ENCODE measurements at regions not wholly inside any gene's neighbourhood (a gene's known extent, or its start where the extent isn't known, plus 50 kb on each side); places are given as distances from the start of the nearest gene placed in this dataset.

DNA sequence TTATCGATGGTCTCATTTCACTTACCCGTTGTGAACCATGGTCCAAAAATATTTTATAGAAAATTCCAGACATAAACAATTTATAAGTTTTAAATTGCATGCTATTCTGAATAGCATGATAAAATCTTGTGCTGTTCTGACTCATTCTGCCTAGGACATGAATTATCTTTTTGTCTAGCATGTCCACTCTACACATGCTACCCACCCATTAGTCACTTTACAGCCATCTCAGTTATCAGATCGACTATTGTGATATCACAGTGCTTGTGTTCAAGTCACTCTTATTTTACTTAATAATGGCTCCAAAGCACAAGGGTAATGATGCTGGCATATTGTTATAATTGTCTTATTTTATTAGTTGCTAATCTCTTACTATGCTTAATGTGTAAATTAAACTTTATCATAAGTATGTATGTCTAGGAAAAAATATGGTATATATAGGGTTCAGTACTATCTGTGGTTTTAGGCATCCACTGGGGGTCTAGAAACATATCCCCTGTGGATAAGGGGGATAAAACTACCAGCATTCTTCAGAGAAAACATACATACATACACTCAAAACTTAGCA, 252.0 kb upstream of the HTR1E start:
- TF ChIP-seq, protein P1, sequence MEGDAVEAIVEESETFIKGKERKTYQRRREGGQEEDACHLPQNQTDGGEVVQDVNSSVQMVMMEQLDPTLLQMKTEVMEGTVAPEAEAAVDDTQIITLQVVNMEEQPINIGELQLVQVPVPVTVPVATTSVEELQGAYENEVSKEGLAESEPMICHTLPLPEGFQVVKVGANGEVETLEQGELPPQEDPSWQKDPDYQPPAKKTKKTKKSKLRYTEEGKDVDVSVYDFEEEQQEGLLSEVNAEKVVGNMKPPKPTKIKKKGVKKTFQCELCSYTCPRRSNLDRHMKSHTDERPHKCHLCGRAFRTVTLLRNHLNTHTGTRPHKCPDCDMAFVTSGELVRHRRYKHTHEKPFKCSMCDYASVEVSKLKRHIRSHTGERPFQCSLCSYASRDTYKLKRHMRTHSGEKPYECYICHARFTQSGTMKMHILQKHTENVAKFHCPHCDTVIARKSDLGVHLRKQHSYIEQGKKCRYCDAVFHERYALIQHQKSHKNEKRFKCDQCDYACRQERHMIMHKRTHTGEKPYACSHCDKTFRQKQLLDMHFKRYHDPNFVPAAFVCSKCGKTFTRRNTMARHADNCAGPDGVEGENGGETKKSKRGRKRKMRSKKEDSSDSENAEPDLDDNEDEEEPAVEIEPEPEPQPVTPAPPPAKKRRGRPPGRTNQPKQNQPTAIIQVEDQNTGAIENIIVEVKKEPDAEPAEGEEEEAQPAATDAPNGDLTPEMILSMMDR (IDR thresholded peaks at IDR 0.05): no peak
- no peak for TF ChIP-seq POLR2A (IDR thresholded peaks at IDR 0.05)

Data from prostate gland (tissue), 2 donors.